DND-41 (cell line): ENCODE measurements at regions not wholly inside any gene's neighbourhood (a gene's known extent, or its start where the extent isn't known, plus 50 kb on each side); places are given as distances from the start of the nearest gene placed in this dataset.

Experiments used
- EZH2 ChIP-seq: IDR thresholded peaks from 3 replicates; pipeline ENCODE4 v1.6.1; 2012; ENCODE audit warnings: borderline replicate concordance, low read depth, mild to moderate bottlenecking, moderate library complexity, low read length, inconsistent platforms; ENCODE audit not compliant: severe bottlenecking
- TF ChIP-seq, protein P1 (sequence below): IDR thresholded peaks from 2 replicates; pipeline ENCODE4 v1.5.1; 2012; ENCODE audit warnings: borderline replicate concordance, low read length, moderate library complexity, mild to moderate bottlenecking; ENCODE audit not compliant: poor library complexity, severe bottlenecking; ENCODE audit errors: extremely low read depth

DNA sequence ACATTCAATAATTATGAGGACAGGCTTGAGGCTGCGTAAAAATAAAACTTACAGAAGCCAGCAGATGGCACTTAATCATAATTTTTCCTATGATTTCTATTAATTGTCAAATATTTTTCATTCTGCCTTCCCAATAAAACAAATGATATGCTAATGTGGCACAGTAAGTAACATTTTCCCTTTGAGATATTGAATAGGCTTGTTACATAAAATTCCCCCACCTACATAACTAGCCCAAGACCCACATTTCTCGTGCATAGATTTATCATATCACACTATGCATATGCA lies 55.4 kb upstream of the PTGFRN start:
- TF ChIP-seq, protein P1, sequence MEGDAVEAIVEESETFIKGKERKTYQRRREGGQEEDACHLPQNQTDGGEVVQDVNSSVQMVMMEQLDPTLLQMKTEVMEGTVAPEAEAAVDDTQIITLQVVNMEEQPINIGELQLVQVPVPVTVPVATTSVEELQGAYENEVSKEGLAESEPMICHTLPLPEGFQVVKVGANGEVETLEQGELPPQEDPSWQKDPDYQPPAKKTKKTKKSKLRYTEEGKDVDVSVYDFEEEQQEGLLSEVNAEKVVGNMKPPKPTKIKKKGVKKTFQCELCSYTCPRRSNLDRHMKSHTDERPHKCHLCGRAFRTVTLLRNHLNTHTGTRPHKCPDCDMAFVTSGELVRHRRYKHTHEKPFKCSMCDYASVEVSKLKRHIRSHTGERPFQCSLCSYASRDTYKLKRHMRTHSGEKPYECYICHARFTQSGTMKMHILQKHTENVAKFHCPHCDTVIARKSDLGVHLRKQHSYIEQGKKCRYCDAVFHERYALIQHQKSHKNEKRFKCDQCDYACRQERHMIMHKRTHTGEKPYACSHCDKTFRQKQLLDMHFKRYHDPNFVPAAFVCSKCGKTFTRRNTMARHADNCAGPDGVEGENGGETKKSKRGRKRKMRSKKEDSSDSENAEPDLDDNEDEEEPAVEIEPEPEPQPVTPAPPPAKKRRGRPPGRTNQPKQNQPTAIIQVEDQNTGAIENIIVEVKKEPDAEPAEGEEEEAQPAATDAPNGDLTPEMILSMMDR, result no peak
- no peak for TF ChIP-seq EZH2
